ENCODE measurements at regions not wholly inside any gene's neighbourhood (a gene's known extent, or its start where the extent isn't known, plus 50 kb on each side); places are given as distances from the start of the nearest gene placed in this dataset.

DNA sequence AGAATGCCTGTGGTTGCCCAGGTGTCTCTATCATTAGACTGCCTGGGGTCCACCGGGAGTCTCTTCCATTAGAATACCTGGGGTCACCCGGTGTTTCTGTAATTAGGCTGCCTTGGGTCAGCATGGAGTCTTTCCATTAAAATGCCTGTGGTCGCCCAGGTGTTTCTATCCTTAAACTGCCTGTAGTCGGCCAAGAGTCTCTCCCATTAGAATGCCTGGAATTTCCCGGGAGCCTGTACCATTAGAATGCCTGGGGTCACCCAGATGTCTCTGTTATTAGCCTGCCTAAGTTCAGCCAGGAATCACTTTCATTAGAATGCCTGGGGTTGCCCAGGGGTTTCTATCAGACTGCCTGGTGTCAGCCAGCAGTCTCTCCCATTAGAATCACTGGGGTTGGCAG lies 1492.8 kb downstream of the UQCRFS1 start:
- no peak overlapping the region for H3K27ac ChIP-seq
- peaks cover 0 to 11% (median 0%) of the 10 kb centered on the region in 3 donors for H3K9me3 ChIP-seq (replicated peaks in 1 of 3)
- DNase-seq = no peak
- intact Hi-C loops (cut with DNase I) = no loop called here
- H3K4me1 ChIP-seq (replicated peaks in 1 of 2) = no peaks in the 10 kb centered on the region
- no peaks in the 10 kb centered on the region for H3K27me3 ChIP-seq
- H3K36me3 ChIP-seq (replicated peaks in 1 of 2) = no peaks in the 10 kb centered on the region
- 71 to 86% (median 84%) methylated on average over 4 to 5 of the region's 5 CpGs for WGBS, 4 donors
- TF ChIP-seq, protein P1, sequence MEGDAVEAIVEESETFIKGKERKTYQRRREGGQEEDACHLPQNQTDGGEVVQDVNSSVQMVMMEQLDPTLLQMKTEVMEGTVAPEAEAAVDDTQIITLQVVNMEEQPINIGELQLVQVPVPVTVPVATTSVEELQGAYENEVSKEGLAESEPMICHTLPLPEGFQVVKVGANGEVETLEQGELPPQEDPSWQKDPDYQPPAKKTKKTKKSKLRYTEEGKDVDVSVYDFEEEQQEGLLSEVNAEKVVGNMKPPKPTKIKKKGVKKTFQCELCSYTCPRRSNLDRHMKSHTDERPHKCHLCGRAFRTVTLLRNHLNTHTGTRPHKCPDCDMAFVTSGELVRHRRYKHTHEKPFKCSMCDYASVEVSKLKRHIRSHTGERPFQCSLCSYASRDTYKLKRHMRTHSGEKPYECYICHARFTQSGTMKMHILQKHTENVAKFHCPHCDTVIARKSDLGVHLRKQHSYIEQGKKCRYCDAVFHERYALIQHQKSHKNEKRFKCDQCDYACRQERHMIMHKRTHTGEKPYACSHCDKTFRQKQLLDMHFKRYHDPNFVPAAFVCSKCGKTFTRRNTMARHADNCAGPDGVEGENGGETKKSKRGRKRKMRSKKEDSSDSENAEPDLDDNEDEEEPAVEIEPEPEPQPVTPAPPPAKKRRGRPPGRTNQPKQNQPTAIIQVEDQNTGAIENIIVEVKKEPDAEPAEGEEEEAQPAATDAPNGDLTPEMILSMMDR (IDR thresholded peaks at IDR 0.05) = no peak
- TF ChIP-seq POLR2A (IDR thresholded peaks at IDR 0.05) = no peak
- no peak overlapping the region for H3K4me3 ChIP-seq

GRCh38 chr19:27719034-27719433 lies 1493.9 kb downstream of the UQCRFS1 start:
- Histone ChIP-seq H3K4me1 (replicated peaks in 1 of 2) (no peaks in the 10 kb centered on the region), H3K4me3 (no peak overlapping the region), H3K27me3 (no peaks in the 10 kb centered on the region), H3K27ac (no peak overlapping the region), H3K9me3 (replicated peaks in 1 of 3) (peaks cover 0 to 11% (median 0%) of the 10 kb centered on the region in 3 donors), H3K36me3 (replicated peaks in 1 of 2) (no peaks in the 10 kb centered on the region)
- intact Hi-C loops (cut with DNase I) = no loop called here
- WGBS, 4 donors = 82 to 86% (median 84%) methylated on average over 6 of the region's 6 CpGs
- TF ChIP-seq, protein P1 (IDR thresholded peaks at IDR 0.05) = no peak
- no peak for TF ChIP-seq POLR2A (IDR thresholded peaks at IDR 0.05)
- DNase-seq = no peak

GRCh38 chr19:27718234-27718633 lies 1494.7 kb downstream of the UQCRFS1 start:
- no peaks in the 10 kb centered on the region for H3K36me3 ChIP-seq (replicated peaks in 1 of 2)
- no peak overlapping the region for H3K27ac ChIP-seq
- H3K9me3 ChIP-seq (replicated peaks in 1 of 3) = peaks cover 0 to 13% (median 0%) of the 10 kb centered on the region in 3 donors
- intact Hi-C loops (cut with DNase I) = no loop called here
- WGBS, 4 donors = 66 to 80% (median 71%) methylated on average over 4 of the region's 4 CpGs
- no peak overlapping the region for H3K4me3 ChIP-seq
- H3K4me1 ChIP-seq (replicated peaks in 1 of 2) = no peaks in the 10 kb centered on the region
- no peaks in the 10 kb centered on the region for H3K27me3 ChIP-seq
- TF ChIP-seq, protein P1 (IDR thresholded peaks at IDR 0.05) = no peak
- DNase-seq = no peak

- Histone ChIP-seq H3K4me1 (replicated peaks in 1 of 2) (no peaks in the 10 kb centered on the region), H3K4me3 (no peak overlapping the region), H3K27me3 (no peaks in the 10 kb centered on the region), H3K36me3 (replicated peaks in 1 of 2) (no peaks in the 10 kb centered on the region), H3K9me3 (replicated peaks in 1 of 3) (peaks cover 0 to 12% (median 0%) of the 10 kb centered on the region in 3 donors), H3K27ac (no peak overlapping the region)
- intact Hi-C loops (cut with DNase I) = no loop called here
- no peak for DNase-seq
- TF ChIP-seq POLR2A (IDR thresholded peaks at IDR 0.05) = no peak
- TF ChIP-seq, protein P1 (IDR thresholded peaks at IDR 0.05) = no peak
Observed at GRCh38 chr19:27717825-27718224, 1495.1 kb downstream of the UQCRFS1 start.
